Parathyroid adenoma (tissue), 2 donors: ENCODE measurements at regions not wholly inside any gene's neighbourhood (a gene's known extent, or its start where the extent isn't known, plus 50 kb on each side); places are given as distances from the start of the nearest gene placed in this dataset.

Experiments
- H2AFZ ChIP-seq: fragments of 300-600 bp; sonication (generic); one replicate; pipeline ENCODE4 v1.7.0; 2017; ENCODE audit warnings: antibody characterized with exemption, mild to moderate bottlenecking
- H3K27ac ChIP-seq: fragments of 300-600 bp; sonication (generic); one replicate; pipeline ENCODE4 v1.7.0; 2017
- H3K27me3 ChIP-seq: fragments of 300-600 bp; sonication (generic); one replicate; pipeline ENCODE4 v1.7.0; 2017; ENCODE audit warnings: low read length; ENCODE audit not compliant: control insufficient read depth, insufficient read depth
- H3K36me3 ChIP-seq: fragments of 300-600 bp; sonication (generic); one replicate; pipeline ENCODE4 v1.7.0; 2017; ENCODE audit warnings: low read length; ENCODE audit not compliant: control insufficient read depth, insufficient read depth
- H3K4me1 ChIP-seq: fragments of 300-600 bp; sonication (generic); one replicate; pipeline ENCODE4 v1.7.0; 2017; ENCODE audit warnings: control low read depth
- H3K4me2 ChIP-seq: fragments of 300-600 bp; sonication (generic); one replicate; pipeline ENCODE4 v1.7.0; 2017; ENCODE audit warnings: low read length
- H3K4me3 ChIP-seq: fragments of 300-600 bp; sonication (generic); one replicate; pipeline ENCODE4 v1.7.0; 2017; ENCODE audit warnings: low read depth, low read length
- H3K79me2 ChIP-seq: fragments of 300-600 bp; sonication (generic); one replicate; pipeline ENCODE4 v1.7.0; 2017; ENCODE audit warnings: control low read depth
- H3K9ac ChIP-seq: fragments of 300-600 bp; sonication (generic); one replicate; pipeline ENCODE4 v1.7.0; 2017; ENCODE audit warnings: mild to moderate bottlenecking
- H3K9me3 ChIP-seq: fragments of 300-600 bp; sonication (generic); one replicate; pipeline ENCODE4 v1.7.0; 2017; ENCODE audit warnings: low read length; ENCODE audit not compliant: control insufficient read depth
- TF ChIP-seq, protein P1 (sequence below): fragments of 300-600 bp; sonication (generic); IDR thresholded peaks from one replicate; pipeline ENCODE4 v1.7.0; 2017; ENCODE audit warnings: antibody characterized with exemption, mild to moderate bottlenecking
- donor health status: primary hyperparathyroidism.

DNA sequence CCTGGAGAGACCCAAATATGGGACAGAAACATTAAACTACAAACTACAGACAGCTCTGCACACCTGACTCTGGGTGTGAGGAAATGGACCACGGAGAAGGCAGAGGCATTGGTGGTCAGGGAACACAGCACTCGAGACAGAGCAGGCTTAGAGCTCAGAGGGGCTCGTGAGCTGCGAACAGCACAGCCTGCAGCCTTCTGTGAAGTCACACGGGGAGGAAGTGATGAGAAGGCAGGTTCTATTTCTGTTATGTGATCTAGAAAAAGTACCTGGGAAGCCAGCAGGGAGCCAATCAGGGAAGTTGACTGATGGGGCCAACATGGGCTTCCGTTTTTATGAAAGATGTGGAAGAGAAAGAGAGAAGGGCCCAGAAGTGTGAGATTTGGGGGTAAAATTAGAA is 88.9 kb upstream of the SNAP25 start:
- no peaks in the 10 kb centered on the region for H3K79me2 ChIP-seq
- no peak overlapping the region for H3K4me2 ChIP-seq
- no peak overlapping the region for H3K4me3 ChIP-seq
- peak overlapping the region; percentile 99 for H3K27ac ChIP-seq
- H3K4me1 ChIP-seq = peaks cover 61% of the 10 kb centered on the region
- TF ChIP-seq, protein P1, sequence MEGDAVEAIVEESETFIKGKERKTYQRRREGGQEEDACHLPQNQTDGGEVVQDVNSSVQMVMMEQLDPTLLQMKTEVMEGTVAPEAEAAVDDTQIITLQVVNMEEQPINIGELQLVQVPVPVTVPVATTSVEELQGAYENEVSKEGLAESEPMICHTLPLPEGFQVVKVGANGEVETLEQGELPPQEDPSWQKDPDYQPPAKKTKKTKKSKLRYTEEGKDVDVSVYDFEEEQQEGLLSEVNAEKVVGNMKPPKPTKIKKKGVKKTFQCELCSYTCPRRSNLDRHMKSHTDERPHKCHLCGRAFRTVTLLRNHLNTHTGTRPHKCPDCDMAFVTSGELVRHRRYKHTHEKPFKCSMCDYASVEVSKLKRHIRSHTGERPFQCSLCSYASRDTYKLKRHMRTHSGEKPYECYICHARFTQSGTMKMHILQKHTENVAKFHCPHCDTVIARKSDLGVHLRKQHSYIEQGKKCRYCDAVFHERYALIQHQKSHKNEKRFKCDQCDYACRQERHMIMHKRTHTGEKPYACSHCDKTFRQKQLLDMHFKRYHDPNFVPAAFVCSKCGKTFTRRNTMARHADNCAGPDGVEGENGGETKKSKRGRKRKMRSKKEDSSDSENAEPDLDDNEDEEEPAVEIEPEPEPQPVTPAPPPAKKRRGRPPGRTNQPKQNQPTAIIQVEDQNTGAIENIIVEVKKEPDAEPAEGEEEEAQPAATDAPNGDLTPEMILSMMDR = no peak
- H3K36me3 ChIP-seq = no peaks in the 10 kb centered on the region
- H3K9me3 ChIP-seq = no peaks in the 10 kb centered on the region
- H3K27me3 ChIP-seq = no peaks in the 10 kb centered on the region
- peak overlapping the region; percentile 97 for H2AFZ ChIP-seq
- no peak overlapping the region for H3K9ac ChIP-seq

DNA sequence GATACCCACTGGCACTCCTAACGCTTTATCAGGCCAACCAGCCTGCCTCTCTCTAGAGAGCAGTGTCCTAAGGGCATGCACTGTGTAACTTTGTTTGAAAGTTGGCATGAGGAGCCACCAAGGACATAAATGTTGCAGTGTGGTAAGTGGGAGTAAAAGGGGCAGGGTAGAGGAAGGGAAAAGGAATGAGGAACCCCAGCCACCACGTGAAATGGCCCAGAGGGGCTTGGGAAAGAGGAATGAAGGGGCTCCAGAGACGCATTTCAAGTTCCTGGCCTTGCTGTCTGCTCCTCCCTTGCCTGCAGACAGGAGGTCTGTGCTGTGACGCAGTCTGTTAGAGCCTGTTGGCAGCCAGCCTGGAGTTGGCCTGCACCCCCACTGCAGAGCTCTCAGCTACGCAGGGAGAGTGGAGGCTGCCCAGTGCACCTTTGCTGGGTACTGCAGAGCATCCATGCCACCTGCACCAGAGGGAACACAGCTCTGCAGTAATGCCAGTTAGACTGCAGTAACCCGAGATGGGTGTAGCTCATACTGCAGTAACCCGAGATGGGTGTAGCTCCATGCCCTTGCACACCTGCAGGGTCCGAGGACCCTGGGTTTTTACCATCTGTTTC is 86.8 kb upstream of the SNAP25 start:
- TF ChIP-seq, protein P1 = no peak
- Histone ChIP-seq H3K4me1 (peaks cover 80% of the 10 kb centered on the region), H3K9me3 (no peaks in the 10 kb centered on the region), H3K27ac (peak overlapping the region; percentile 99), H3K27me3 (no peaks in the 10 kb centered on the region), H3K4me3 (no peak overlapping the region), H3K9ac (no peak overlapping the region), H3K79me2 (no peaks in the 10 kb centered on the region), H2AFZ (peak overlapping the region; percentile 97), H3K4me2 (no peak overlapping the region), H3K36me3 (no peaks in the 10 kb centered on the region)

DNA sequence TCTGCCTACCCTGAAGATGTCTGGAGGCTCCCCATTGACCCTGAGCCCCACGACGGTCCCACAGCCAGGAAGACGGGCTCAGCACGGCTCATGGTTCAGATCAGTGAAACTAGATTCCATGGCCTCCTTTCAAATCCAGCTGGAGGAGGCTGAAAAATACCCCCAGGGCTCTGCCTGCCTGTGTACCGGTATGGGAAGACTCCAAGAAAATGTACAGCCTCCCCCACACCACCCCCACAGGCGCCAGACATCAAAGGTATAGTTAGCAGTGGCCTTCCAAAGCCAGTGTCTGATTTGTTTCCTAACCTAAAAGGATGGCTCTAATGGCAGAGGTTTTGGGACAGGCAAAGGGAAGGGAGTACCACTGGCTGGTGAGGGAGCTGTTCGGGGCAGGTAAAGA is 86.2 kb upstream of the SNAP25 start:
- Histone ChIP-seq H3K9me3 (no peaks in the 10 kb centered on the region), H3K79me2 (no peaks in the 10 kb centered on the region), H3K4me1 (peaks cover 86% of the 10 kb centered on the region), H3K27ac (peak overlapping the region; percentile 99), H3K9ac (no peak overlapping the region), H2AFZ (peak overlapping the region; percentile 97), H3K4me3 (no peak overlapping the region), H3K36me3 (no peaks in the 10 kb centered on the region), H3K4me2 (no peak overlapping the region), H3K27me3 (no peaks in the 10 kb centered on the region)
- TF ChIP-seq, protein P1 = no peak

DNA sequence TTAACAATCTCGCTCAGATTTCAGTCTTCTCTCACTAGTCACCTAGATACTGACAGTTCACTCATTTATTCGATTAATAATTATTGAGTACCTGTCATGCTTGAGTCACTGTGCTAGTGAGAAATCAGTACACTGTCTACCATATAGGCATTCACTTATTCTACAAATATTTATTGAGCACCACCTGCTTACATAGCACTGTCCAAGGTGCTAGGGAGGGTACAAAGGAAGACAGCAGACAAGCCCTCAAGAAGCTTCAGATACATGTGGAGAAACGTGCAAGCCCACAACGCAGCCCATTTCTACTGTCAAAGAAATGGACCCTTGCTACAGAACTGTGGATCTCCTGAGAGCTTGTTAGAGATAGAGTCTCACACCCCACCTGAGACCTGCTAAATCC is 85.1 kb upstream of the SNAP25 start:
- Histone ChIP-seq H3K79me2 (no peaks in the 10 kb centered on the region), H3K4me3 (no peak overlapping the region), H3K27ac (peak overlapping the region; percentile 99), H3K9me3 (no peaks in the 10 kb centered on the region), H3K27me3 (no peaks in the 10 kb centered on the region), H3K36me3 (no peaks in the 10 kb centered on the region), H3K4me2 (peak overlapping the region; percentile 49), H3K4me1 (peaks cover 89% of the 10 kb centered on the region), H2AFZ (peak overlapping the region; percentile 39), H3K9ac (no peak overlapping the region)
- TF ChIP-seq, protein P1 = no peak

DNA sequence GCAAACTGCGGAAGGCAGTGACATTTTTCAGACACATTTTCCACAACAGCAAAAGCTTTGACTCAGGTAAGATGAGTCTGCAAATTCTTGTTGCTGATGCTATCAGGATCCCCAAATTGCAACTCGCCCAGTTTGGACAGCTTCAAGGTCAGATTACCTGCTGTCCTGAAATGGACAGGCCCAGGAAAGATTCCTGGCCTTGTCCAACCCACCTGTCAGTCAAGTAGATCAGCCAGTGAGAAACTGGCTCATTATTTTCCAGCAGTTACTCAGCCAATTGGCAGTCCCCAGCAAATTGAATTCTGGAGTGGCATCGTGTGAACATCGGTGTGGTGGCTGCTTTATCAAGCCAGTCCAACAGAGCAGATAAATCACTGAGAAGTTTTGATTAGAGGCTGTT is 84.5 kb upstream of the SNAP25 start:
- H3K4me2 ChIP-seq = peak overlapping the region; percentile 49
- no peaks in the 10 kb centered on the region for H3K36me3 ChIP-seq
- peak overlapping the region; percentile 2 for H2AFZ ChIP-seq
- peak overlapping the region; percentile 99 for H3K27ac ChIP-seq
- H3K4me1 ChIP-seq = peaks cover 86% of the 10 kb centered on the region
- no peaks in the 10 kb centered on the region for H3K79me2 ChIP-seq
- H3K27me3 ChIP-seq = no peaks in the 10 kb centered on the region
- TF ChIP-seq, protein P1 = no peak
- H3K9me3 ChIP-seq = no peaks in the 10 kb centered on the region
- no peak overlapping the region for H3K4me3 ChIP-seq
- H3K9ac ChIP-seq = no peak overlapping the region
